Upper lobe of left lung (tissue), 4 donors: ENCODE measurements at regions not wholly inside any gene's neighbourhood (a gene's known extent, or its start where the extent isn't known, plus 50 kb on each side); places are given as distances from the start of the nearest gene placed in this dataset.

Source experiments
- EP300 ChIP-seq, 4 donors: sonication (generic); formaldehyde crosslinking; IDR thresholded peaks; one replicate each; pipeline ENCODE4 v1.5.1; 2017; ENCODE audit warnings: antibody characterized with exemption in 4 of 4, control low read depth in 2 of 4
- POLR2A ChIP-seq, 4 donors: fragments of 450-650 bp; IDR thresholded peaks; one replicate each; pipeline ENCODE4 v1.5.1; 2016 to 2017; ENCODE audit warnings: antibody characterized with exemption in 4 of 4, mild to moderate bottlenecking in 2 of 4

DNA sequence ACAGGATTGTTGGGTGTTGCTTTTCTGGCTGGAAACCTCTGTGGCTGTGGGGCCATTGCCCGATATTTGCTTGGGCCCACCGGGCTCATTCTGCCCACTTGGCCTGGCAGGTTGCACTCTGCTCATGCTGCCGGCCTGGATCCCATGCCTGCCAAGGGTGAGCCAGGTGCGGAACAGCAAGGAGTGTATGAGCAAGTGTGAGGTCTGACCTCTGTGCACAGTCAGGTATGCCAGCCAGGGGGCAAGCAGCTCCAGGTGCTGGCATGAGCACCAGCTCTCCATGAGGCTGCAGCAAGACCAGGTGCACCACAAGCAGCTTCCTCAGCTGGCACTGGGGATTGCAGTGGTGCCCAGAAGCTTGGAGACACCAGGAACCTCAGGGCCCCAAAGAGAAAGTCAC lies 65.4 kb upstream of the KIF5B start:
- TF ChIP-seq POLR2A (IDR thresholded peaks at IDR 0.05) (no peak), EP300 (IDR thresholded peaks at IDR 0.05) (no peak)
